ENCODE measurements at regions not wholly inside any gene's neighbourhood (a gene's known extent, or its start where the extent isn't known, plus 50 kb on each side); places are given as distances from the start of the nearest gene placed in this dataset.

- no peak for DNase-seq
These were observed 49.9 kb downstream of the SYNE3 start for GRCh38 chr14:95466506-95466905.

GRCh38 chr14:95465936-95466335, 50.5 kb downstream of the SYNE3 start:
- no peak for DNase-seq

- no peak for DNase-seq
These were observed 51.1 kb downstream of the SYNE3 start for GRCh38 chr14:95465358-95465757.

GRCh38 chr14:95464514-95464913, 51.9 kb downstream of the SYNE3 start:
- DNase-seq = no peak

GRCh38 chr14:95464103-95464502, 52.3 kb downstream of the SYNE3 start:
- DNase-seq = no peak

GRCh38 chr14:95463171-95463901, 53.1 kb downstream of the SYNE3 start:
- peak; percentile 60 for DNase-seq

- DNase-seq = no peak
These were observed 54.0 kb downstream of the SYNE3 start for GRCh38 chr14:95462491-95462890.

- DNase-seq = no peak
These were observed 55.6 kb downstream of the SYNE3 start for GRCh38 chr14:95460647-95461478.

- no peak for DNase-seq
These were observed 57.5 kb downstream of the SYNE3 start for GRCh38 chr14:95458906-95459305.

GRCh38 chr14:95458459-95458858, 58.0 kb downstream of the SYNE3 start:
- no peak for DNase-seq

GRCh38 chr14:95456281-95456680, 60.2 kb downstream of the SYNE3 start:
- no peak for DNase-seq

GRCh38 chr14:95455246-95455645, 61.2 kb downstream of the SYNE3 start:
- DNase-seq = no peak

GRCh38 chr14:95453713-95453980, 62.8 kb downstream of the SYNE3 start:
- DNase-seq = no peak

GRCh38 chr14:95452893-95453712, 63.3 kb downstream of the SYNE3 start:
- no peak for DNase-seq

- DNase-seq = no peak
These were observed 64.1 kb downstream of the SYNE3 start for GRCh38 chr14:95452176-95452892.

GRCh38 chr14:95449131-95449530, 67.3 kb downstream of the SYNE3 start:
- DNase-seq = no peak

- no peak for DNase-seq
These were observed 70.0 kb downstream of the SYNE3 start for GRCh38 chr14:95446470-95446869.

GRCh38 chr14:95445676-95446075, 70.8 kb downstream of the SYNE3 start:
- no peak for DNase-seq

- DNase-seq = no peak
These were observed 71.3 kb downstream of the SYNE3 start for GRCh38 chr14:95445161-95445560.

GRCh38 chr14:95444132-95445129, 72.0 kb downstream of the SYNE3 start:
- DNase-seq = no peak

GRCh38 chr14:95442633-95443021, 73.8 kb downstream of the SYNE3 start:
- DNase-seq = peak; percentile 75

All from CD4-positive, alpha-beta T cell treated with Interleukin-21 for 1 hour (primary cell).